Bronchial epithelial cell (primary cell): ENCODE measurements at regions not wholly inside any gene's neighbourhood (a gene's known extent, or its start where the extent isn't known, plus 50 kb on each side); places are given as distances from the start of the nearest gene placed in this dataset.

ENCODE experiments used
- DNase-seq: peaks from one replicate; pipeline ENCODE4 v3.0.0-alpha.2; 2010; ENCODE audit warnings: low read depth
- FAIRE-seq: peaks from 2 replicates; lab custom pipeline; 2011; peaks lifted over from hg19 to GRCh38; lab: Jason Lieb, UNC
- H3K27me3 ChIP-seq: 2 replicates; pipeline ENCODE4 v1.5.1; 2011; ENCODE audit warnings: low read length; ENCODE audit not compliant: control insufficient read depth, insufficient read depth
- H3K36me3 ChIP-seq: 2 replicates; pipeline ENCODE4 v1.5.1; 2011; ENCODE audit warnings: low read length; ENCODE audit not compliant: control insufficient read depth, insufficient read depth
- H3K4me3 ChIP-seq: 2 replicates; pipeline ENCODE4 v1.5.1; 2011; ENCODE audit warnings: mild to moderate bottlenecking, low read depth, low read length, control low read depth
- TF ChIP-seq, protein P1 (sequence below): IDR thresholded peaks from 2 replicates; pipeline ENCODE4 v1.5.1; 2011; ENCODE audit warnings: mild to moderate bottlenecking, moderate library complexity, low read length, control low read depth, inconsistent platforms; ENCODE audit not compliant: insufficient read depth, severe bottlenecking

DNA sequence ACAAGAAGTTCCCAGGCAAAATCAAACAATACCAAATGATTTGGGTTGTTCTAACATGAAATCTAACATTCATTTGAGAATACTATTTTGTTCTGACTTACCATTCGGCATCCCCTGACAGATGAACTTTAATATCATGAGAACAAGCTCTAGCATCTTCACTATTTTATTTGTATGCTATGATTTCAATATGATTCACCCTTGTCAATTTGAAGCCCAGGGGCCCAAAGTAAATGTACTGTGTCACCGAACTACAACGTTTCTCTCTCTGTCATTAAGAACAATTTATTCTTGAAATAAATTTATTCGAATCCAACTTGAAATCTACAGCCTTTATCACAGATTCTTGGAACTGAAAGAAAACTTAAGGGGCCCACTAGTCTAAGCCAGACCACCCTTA lies 146.2 kb upstream of the RASSF8 start:
- no peak for DNase-seq
- H3K27me3 ChIP-seq: no peaks in the 10 kb centered on the region
- TF ChIP-seq, protein P1, sequence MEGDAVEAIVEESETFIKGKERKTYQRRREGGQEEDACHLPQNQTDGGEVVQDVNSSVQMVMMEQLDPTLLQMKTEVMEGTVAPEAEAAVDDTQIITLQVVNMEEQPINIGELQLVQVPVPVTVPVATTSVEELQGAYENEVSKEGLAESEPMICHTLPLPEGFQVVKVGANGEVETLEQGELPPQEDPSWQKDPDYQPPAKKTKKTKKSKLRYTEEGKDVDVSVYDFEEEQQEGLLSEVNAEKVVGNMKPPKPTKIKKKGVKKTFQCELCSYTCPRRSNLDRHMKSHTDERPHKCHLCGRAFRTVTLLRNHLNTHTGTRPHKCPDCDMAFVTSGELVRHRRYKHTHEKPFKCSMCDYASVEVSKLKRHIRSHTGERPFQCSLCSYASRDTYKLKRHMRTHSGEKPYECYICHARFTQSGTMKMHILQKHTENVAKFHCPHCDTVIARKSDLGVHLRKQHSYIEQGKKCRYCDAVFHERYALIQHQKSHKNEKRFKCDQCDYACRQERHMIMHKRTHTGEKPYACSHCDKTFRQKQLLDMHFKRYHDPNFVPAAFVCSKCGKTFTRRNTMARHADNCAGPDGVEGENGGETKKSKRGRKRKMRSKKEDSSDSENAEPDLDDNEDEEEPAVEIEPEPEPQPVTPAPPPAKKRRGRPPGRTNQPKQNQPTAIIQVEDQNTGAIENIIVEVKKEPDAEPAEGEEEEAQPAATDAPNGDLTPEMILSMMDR: no peak
- H3K4me3 ChIP-seq: no peak overlapping the region
- FAIRE-seq: no peak
- no peaks in the 10 kb centered on the region for H3K36me3 ChIP-seq

GRCh38 chr12:25813843-25814242 lies 144.6 kb upstream of the RASSF8 start:
- no peaks in the 10 kb centered on the region for H3K36me3 ChIP-seq
- FAIRE-seq: no peak
- H3K4me3 ChIP-seq: no peak overlapping the region
- DNase-seq: no peak
- H3K27me3 ChIP-seq: no peaks in the 10 kb centered on the region
- TF ChIP-seq, protein P1: no peak

DNA sequence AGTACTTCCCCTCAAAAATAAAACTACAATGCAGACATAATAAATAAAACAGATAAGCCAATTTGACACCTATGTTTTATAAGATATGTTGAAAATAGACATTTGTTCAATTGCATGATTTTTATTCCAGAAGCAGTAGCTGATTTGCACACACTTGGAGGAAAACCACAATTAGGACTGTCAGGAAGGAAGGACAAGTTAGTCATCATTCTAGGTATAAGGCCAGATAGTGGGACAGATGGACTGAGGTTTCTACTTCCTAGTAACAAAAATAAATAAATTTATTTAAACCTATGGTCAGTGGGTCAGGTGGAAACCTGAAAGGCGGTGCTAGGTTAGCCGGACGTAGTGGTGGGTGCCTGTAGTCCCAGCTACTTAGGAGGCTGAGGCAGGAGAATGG lies 141.8 kb upstream of the RASSF8 start:
- FAIRE-seq: no peak
- Histone ChIP-seq H3K36me3 (no peaks in the 10 kb centered on the region), H3K4me3 (no peak overlapping the region), H3K27me3 (peaks cover 4% of the 10 kb centered on the region)
- TF ChIP-seq, protein P1: no peak
- DNase-seq: no peak

- DNase-seq: no peak
- no peaks in the 10 kb centered on the region for H3K36me3 ChIP-seq
- FAIRE-seq: no peak
- TF ChIP-seq, protein P1: no peak
- no peak overlapping the region for H3K4me3 ChIP-seq
- peaks cover 4% of the 10 kb centered on the region for H3K27me3 ChIP-seq
Observed at GRCh38 chr12:25817166-25817565, 141.3 kb upstream of the RASSF8 start.

- H3K27me3 ChIP-seq: peaks cover 4% of the 10 kb centered on the region
- no peaks in the 10 kb centered on the region for H3K36me3 ChIP-seq
- TF ChIP-seq, protein P1: no peak
- H3K4me3 ChIP-seq: no peak overlapping the region
- no peak for FAIRE-seq
- DNase-seq: no peak
Observed at GRCh38 chr12:25818596-25819390, 139.7 kb upstream of the RASSF8 start.

- FAIRE-seq: no peak
- no peaks in the 10 kb centered on the region for H3K36me3 ChIP-seq
Observed at GRCh38 chr12:25819691-25820090, 138.8 kb upstream of the RASSF8 start.

More at GRCh38 chr12:25819691-25820090, 138.8 kb upstream of the RASSF8 start:
- Histone ChIP-seq H3K27me3 (peaks cover 4% of the 10 kb centered on the region), H3K4me3 (no peak overlapping the region)
- no peak for DNase-seq
- TF ChIP-seq, protein P1: no peak
